BLaER1 treated with 17β-estradiol and CSF1 and Interleukin-3, amounts not matched to agents 10 nM and 100 nM (cell line): ENCODE measurements at regions not wholly inside any gene's neighbourhood (a gene's known extent, or its start where the extent isn't known, plus 50 kb on each side); places are given as distances from the start of the nearest gene placed in this dataset.

Experiments used
- H3K27ac ChIP-seq, 11 experiments: shearing (Covaris generic); formaldehyde crosslinking; 2 replicates each; pipeline ENCODE4 v1.8.1; 2022
- H3K27me3 ChIP-seq, 11 experiments: shearing (Covaris generic); formaldehyde crosslinking; 2 replicates each; pipeline ENCODE4 v1.8.1; 2022
- H3K36me3 ChIP-seq, 11 experiments: shearing (Covaris generic); formaldehyde crosslinking; 2 replicates each; pipeline ENCODE4 v1.8.1; 2022
- H3K4me1 ChIP-seq, 10 experiments: shearing (Covaris generic); formaldehyde crosslinking; 2 replicates each; pipeline ENCODE4 v1.8.1; 2022
- H3K4me2 ChIP-seq, 11 experiments: shearing (Covaris generic); formaldehyde crosslinking; 2 replicates each; pipeline ENCODE4 v1.8.1; 2022
- H3K4me3 ChIP-seq, 10 experiments: shearing (Covaris generic); formaldehyde crosslinking; 2 replicates each; pipeline ENCODE4 v1.8.1; 2022
- H3K9ac ChIP-seq, 11 experiments: shearing (Covaris generic); formaldehyde crosslinking; 2 replicates each; pipeline ENCODE4 v1.8.1; 2022
- H3K9me3 ChIP-seq, 11 experiments: shearing (Covaris generic); formaldehyde crosslinking; replicated peaks in 1 of 11; 2 replicates each; pipeline ENCODE4 v1.8.1; 2022
- H4K20me1 ChIP-seq, 11 experiments: shearing (Covaris generic); formaldehyde crosslinking; 2 replicates each; pipeline ENCODE4 v1.8.1; 2022
- Cebpa-rat ChIP-seq, 11 experiments: shearing (Covaris generic); IDR thresholded peaks; 2 replicates each; pipeline ENCODE4 v1.8.1; 2022

DNA sequence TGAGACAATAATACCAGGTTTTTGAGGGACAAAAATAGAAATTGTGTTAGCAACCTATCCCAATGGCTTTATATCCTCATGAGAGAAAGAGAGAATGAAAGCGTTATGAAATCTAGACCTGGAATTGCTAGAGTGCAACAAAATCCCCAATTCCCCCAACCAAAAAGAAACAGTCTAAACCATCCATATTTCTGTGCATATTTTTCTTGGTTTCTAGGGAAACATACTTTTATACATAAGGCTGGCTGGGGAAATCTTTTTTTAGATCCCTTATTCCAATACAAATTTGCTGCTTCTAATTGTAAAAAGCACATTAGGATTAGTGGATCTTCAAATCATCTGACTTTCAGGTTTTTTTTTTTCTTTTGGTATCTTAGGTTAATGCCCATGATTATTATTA, 277.0 kb upstream of the SEMA3A start:
- H3K27me3 ChIP-seq: no peaks in the 10 kb centered on the region
- no peaks in the 10 kb centered on the region for H3K4me1 ChIP-seq
- H3K27ac ChIP-seq: no peak overlapping the region
- H4K20me1 ChIP-seq: no peaks in the 10 kb centered on the region
- no peak overlapping the region for H3K4me3 ChIP-seq
- no peaks in the 10 kb centered on the region for H3K36me3 ChIP-seq
- H3K9me3 ChIP-seq: no peaks in the 10 kb centered on the region
- H3K9ac ChIP-seq: no peak overlapping the region
- no peak for TF ChIP-seq Cebpa-rat (IDR thresholded peaks at IDR 0.05)
- H3K4me2 ChIP-seq: no peak overlapping the region

DNA sequence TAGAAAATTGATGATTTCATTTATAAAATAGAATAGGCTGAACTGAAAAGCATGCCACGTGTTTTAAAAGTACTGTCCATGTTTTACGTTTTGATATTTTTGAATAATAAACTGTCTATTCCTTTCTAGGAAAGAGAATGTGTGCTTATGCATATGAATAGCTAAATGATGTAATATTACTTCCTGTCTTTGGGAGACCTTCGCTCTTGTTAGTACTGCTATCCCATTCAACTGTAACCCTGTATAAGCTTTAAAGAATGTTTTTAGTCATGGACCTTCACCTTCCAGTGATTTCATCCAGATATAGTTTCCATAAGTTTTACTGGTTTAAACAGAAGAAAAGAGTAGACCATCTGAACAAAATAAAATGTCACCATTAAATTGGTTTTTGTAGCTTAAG, 274.4 kb upstream of the SEMA3A start:
- Histone ChIP-seq H3K4me1 (no peaks in the 10 kb centered on the region), H4K20me1 (no peaks in the 10 kb centered on the region), H3K27me3 (no peaks in the 10 kb centered on the region), H3K9me3 (no peaks in the 10 kb centered on the region), H3K4me2 (no peak overlapping the region), H3K27ac (no peak overlapping the region), H3K9ac (no peak overlapping the region), H3K36me3 (no peaks in the 10 kb centered on the region), H3K4me3 (no peak overlapping the region)
- TF ChIP-seq Cebpa-rat (IDR thresholded peaks at IDR 0.05): no peak

DNA sequence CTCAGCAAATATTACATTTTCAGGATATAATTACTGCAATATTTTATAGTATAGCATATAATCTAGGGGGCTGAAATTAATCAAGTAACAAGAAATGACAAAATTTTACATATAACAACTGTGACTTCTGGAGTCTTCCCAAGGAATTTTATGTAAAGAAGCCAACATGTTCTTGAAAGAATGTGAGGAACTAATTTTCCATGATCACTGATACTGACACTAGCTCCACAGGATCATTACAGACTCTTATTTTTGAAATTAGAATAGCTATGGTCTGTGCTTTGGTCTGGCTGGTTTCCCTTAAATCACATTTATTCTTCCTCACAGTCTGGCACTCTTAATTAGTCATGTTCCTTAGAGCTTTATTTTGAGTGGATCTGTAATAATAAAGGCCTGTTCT, 267.7 kb upstream of the SEMA3A start:
- no peaks in the 10 kb centered on the region for H4K20me1 ChIP-seq
- H3K4me3 ChIP-seq: no peak overlapping the region
- H3K9me3 ChIP-seq: no peaks in the 10 kb centered on the region
- H3K27me3 ChIP-seq: no peaks in the 10 kb centered on the region
- H3K4me1 ChIP-seq: no peaks in the 10 kb centered on the region
- no peak for TF ChIP-seq Cebpa-rat (IDR thresholded peaks at IDR 0.05)
- no peak overlapping the region for H3K27ac ChIP-seq
- no peaks in the 10 kb centered on the region for H3K36me3 ChIP-seq
- no peak overlapping the region for H3K9ac ChIP-seq
- no peak overlapping the region for H3K4me2 ChIP-seq

DNA sequence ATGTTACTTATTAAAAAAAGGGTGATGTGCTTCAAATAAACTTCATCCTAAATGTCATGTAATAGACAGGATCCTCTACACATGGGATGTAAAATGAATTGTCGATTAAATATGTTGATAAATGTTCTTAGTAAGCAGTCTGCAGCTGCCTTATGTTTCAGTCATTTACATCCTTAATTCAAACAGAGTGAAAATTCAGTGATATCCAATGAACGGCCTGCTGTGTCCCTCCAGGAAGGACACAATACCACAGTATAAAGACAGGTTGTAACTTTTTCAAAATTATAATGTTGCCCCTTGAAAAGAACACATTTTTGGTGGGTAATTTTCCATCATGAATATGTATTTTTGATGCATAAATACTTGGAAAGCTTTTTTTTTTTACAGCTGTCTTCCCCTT, 266.5 kb upstream of the SEMA3A start:
- Histone ChIP-seq H3K4me3 (no peak overlapping the region), H3K4me2 (no peak overlapping the region), H3K4me1 (peaks cover 0 to 1% (median 0%) of the 10 kb centered on the region in 10 experiments; a peak in 1 of 20 replicates), H3K36me3 (no peaks in the 10 kb centered on the region), H3K27me3 (no peaks in the 10 kb centered on the region), H4K20me1 (no peaks in the 10 kb centered on the region), H3K9me3 (no peaks in the 10 kb centered on the region), H3K27ac (no peak overlapping the region), H3K9ac (no peak overlapping the region)
- no peak for TF ChIP-seq Cebpa-rat (IDR thresholded peaks at IDR 0.05)

DNA sequence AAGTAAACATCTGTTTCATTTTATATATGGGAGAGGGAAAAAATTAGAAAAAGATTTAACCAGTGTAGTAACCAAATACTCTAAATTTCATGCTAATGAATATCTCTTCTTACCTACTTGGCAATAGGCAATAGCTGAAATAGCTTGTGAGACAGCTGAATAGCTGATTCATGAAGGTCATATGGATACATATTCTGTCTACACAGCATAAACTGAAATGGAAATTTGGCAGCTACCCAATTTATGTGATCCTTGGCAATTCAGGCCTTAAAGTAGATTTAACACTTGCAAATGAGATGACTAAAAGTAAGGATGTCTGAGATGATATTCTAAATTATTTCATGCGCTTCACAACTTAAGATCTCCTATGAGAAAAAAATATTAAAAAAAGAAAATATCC, 261.2 kb upstream of the SEMA3A start:
- H3K9me3 ChIP-seq: no peaks in the 10 kb centered on the region
- H4K20me1 ChIP-seq: no peaks in the 10 kb centered on the region
- H3K27ac ChIP-seq: peak overlapping the region in 1 of 11 experiments; percentile 36; a peak in 1 of 22 replicates
- TF ChIP-seq Cebpa-rat (IDR thresholded peaks at IDR 0.05): no peak
- no peaks in the 10 kb centered on the region for H3K27me3 ChIP-seq
- no peak overlapping the region for H3K9ac ChIP-seq
- H3K4me3 ChIP-seq: no peak overlapping the region
- H3K4me1 ChIP-seq: peaks cover 0 to 17% (median 0%) of the 10 kb centered on the region in 10 experiments; a peak in 4 of 20 replicates
- no peaks in the 10 kb centered on the region for H3K36me3 ChIP-seq
- H3K4me2 ChIP-seq: peak overlapping the region in 2 of 11 experiments; percentile 39 to 53; a peak in 2 of 22 replicates

DNA sequence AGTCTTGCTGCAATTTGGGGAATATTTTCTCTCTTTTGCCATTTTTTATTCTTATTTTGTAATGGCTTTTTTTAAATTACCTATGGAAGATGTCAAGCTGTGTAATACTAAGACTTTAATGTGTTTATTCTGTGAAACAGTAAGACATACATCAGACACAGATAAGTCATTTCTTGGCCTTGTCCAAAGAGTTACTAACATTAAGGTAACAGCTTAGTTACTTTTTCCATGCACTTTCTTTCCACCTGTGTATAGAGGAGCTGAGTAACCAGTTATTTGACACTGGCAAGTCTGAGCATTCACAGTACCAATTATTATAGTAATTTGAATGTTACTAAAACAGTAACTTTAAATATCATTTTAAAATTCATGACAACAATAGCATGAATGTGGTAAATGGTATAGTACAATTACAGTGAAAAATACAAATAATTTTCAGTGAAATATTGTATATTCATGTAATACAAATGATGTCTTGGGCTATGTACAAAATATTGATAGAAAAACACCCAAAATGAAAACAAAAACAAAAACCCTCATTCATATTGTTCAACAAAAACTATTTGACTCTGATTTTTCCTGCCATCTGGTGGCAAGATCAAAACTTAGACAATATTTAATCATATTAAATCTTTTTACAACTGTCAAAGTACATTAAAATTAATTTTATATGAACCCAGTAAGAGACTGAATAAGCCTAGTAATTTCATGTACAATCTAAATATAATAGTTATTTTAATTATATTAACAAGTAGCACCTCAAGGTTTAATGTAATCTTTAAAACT, 259.8 kb upstream of the SEMA3A start:
- Histone ChIP-seq H3K4me1 (peaks cover 0 to 17% (median 0%) of the 10 kb centered on the region in 10 experiments; a peak in 4 of 20 replicates), H3K27me3 (no peaks in the 10 kb centered on the region), H3K36me3 (no peaks in the 10 kb centered on the region), H3K4me2 (no peak overlapping the region), H3K27ac (peak overlapping the region in 3 of 11 experiments; percentile 26 to 44 (median 37); a peak in 3 of 22 replicates), H3K4me3 (no peak overlapping the region), H3K9ac (peak overlapping the region in 1 of 11 experiments; percentile 34; a peak in 1 of 22 replicates), H4K20me1 (no peaks in the 10 kb centered on the region), H3K9me3 (no peaks in the 10 kb centered on the region)
- no peak for TF ChIP-seq Cebpa-rat (IDR thresholded peaks at IDR 0.05)

DNA sequence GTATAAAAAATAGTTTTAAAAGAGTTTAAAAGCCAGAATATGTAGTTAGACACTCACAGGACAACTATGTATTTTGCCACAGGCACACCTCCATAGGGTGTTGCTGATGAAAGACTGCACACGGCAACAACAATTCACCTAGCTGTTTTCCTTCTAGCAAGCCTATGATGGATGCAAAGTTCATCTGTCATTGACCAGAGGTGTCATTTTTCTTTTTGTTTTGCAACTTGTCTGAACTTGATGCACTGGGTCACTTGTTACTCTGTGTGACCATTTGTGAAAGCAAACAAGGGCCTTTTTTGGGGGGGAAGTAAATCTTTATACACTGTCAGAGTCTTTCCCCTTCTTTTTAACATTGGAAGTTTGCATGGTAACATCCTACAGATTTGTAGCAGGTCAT, 258.0 kb upstream of the SEMA3A start:
- H3K4me3 ChIP-seq: no peak overlapping the region
- H3K36me3 ChIP-seq: no peaks in the 10 kb centered on the region
- no peaks in the 10 kb centered on the region for H3K27me3 ChIP-seq
- H3K9ac ChIP-seq: no peak overlapping the region
- H3K4me2 ChIP-seq: no peak overlapping the region
- no peaks in the 10 kb centered on the region for H4K20me1 ChIP-seq
- peaks cover 0 to 5% (median 0%) of the 10 kb centered on the region in 11 experiments; a peak in 3 of 22 replicates for H3K9me3 ChIP-seq
- no peak overlapping the region for H3K27ac ChIP-seq
- H3K4me1 ChIP-seq: peaks cover 0 to 17% (median 0%) of the 10 kb centered on the region in 10 experiments; a peak in 4 of 20 replicates
- TF ChIP-seq Cebpa-rat (IDR thresholded peaks at IDR 0.05): no peak

DNA sequence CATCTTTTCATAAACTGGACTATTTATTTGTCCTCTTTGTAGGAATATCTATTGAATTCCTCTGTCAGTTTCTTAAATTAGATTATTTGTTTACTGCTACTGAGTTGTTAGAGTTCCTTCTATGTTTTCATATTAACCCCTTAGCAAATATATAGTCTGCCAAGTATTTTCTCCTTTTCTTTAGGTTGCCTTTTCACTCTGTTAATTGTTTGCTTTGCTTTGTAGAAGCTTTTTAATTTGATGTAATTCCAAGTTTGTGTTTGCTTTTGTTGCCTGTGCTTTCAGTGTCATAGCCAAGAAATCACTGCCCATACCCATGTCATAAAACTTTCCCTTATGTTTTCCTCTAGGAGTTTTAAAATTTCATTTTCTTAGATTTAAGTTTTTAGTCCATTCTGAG, 256.2 kb upstream of the SEMA3A start:
- H3K9me3 ChIP-seq: peaks cover 0 to 15% (median 0%) of the 10 kb centered on the region in 11 experiments; a peak in 6 of 22 replicates
- H3K4me1 ChIP-seq: peaks cover 0 to 13% (median 0%) of the 10 kb centered on the region in 10 experiments; a peak in 4 of 20 replicates
- H3K4me3 ChIP-seq: no peak overlapping the region
- H4K20me1 ChIP-seq: no peaks in the 10 kb centered on the region
- no peak overlapping the region for H3K27ac ChIP-seq
- no peak overlapping the region for H3K9ac ChIP-seq
- no peak for TF ChIP-seq Cebpa-rat (IDR thresholded peaks at IDR 0.05)
- no peak overlapping the region for H3K4me2 ChIP-seq
- H3K27me3 ChIP-seq: no peaks in the 10 kb centered on the region
- no peaks in the 10 kb centered on the region for H3K36me3 ChIP-seq

DNA sequence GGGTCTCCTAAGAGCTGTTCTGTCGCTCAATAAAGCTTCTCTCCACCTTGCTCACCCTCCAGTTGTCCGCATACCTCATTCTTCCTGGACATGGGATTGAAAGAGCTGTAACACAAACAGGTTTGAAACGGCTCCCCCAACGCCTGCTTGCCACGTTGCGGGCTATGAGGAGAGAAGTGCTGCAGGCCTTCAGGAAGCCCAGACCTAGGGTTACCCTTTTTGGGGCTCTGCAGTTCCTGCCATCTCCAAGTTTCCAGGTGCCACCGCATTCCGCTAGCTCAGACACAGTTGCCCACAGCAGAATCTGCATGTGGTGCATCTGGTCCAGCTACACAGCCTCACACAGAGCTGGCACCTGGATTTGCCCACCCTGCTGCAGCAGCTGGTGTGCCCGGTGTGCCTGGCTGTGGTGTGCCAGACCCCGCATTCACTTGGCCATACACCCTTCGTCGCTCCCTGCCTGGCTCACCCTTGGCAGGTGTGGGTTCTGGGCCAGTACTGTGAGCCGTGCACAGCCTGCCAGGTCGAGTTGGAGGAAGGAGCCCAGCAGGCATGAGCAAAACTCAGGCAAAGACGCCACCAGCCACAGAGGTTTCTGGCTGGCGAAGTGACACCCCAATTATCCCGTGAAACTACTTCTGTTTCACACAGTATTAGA, 253.2 kb upstream of the SEMA3A start:
- Histone ChIP-seq H3K27ac (no peak overlapping the region), H3K9me3 (peaks cover 0 to 15% (median 0%) of the 10 kb centered on the region in 11 experiments; a peak in 6 of 22 replicates), H4K20me1 (no peaks in the 10 kb centered on the region), H3K36me3 (no peaks in the 10 kb centered on the region), H3K4me2 (no peak overlapping the region), H3K9ac (no peak overlapping the region), H3K4me3 (no peak overlapping the region), H3K27me3 (no peaks in the 10 kb centered on the region), H3K4me1 (no peaks in the 10 kb centered on the region)
- TF ChIP-seq Cebpa-rat (IDR thresholded peaks at IDR 0.05): no peak
